ENCODE measurements at regions not wholly inside any gene's neighbourhood (a gene's known extent, or its start where the extent isn't known, plus 50 kb on each side); places are given as distances from the start of the nearest gene placed in this dataset.
"Not testable (repeated sequence)": the region's sequence is repeated elsewhere in the genome, so short reads cannot be mapped to it uniquely, and the experiment has no call there.

DNA sequence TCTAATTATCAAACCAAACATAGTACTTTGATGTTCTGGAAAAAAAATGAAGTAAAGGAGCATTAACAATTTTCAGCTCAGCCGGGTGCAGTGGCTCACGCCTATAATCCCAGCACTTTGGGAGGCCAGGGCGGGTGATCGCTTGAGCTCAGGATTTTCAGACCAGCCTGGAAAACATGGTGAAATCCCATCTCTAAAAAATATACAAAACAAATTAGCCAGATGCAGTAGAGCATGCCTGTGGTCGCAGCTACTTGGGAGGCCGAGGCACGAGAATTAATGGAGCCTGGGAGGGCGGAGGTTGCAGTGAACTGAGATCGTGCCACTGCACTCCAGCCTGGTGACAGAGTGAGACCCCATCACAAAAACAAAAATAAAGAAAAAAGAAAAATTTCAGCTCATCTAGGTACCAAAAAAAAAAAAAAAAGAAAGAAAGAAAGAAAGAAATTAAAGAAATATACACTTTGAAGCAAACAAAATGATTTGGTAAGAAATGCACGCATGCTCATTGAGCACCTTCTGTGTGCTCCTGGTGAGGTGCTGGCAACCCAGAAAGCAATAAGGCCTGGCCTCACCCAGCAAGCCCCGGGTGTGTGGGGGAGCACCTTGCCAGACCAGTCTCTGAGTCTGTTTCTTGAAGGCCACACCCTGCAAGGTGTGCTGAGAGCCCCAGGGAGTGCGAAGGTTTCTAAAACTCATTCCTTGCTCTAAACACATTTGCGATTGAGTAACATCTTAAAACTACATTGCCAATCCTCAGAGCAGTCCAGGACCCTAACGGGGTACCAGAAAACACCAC, 133.5 kb downstream of the TFCP2L1 start:
- no peak for DNase-seq

DNA sequence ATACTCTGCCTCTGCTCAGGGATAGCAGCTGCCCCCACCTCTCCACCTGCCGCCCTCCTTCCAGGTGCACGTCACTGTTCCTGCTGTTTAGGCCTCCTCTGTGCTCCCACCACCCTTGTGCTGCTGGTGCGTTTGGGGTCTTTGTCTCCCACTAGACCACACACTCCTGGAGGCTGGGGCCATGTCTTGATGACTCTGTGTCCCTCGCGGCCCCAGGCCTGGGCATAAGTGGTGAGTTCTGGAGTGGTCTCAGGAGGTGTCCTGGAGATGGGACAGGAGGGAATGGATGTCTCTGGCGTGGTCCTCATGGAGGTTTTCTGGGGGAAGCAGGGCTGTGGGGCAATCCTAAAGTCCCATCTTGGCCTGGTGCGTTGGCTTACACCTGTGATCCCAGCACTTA, 132.1 kb downstream of the TFCP2L1 start:
- no peak for DNase-seq

DNA sequence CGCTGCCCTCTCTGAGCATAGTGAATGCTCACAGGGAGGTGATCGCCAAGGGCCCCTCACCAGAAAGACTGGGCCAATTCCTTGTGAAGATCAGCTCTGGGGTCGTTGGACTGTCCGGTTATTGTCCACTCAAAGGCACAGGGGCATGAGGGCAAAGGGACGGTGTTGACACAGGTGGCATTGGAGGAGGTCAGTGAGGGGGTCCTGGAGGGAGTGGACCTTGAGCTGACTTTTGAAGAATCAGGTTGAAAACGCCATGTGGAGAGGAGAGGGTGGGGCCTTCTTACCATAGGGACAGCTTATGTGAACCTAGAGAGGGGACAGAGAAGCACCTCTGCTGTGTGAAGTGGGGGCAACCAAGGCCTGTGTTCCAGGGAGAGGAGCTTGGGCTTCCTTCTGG, 131.5 kb downstream of the TFCP2L1 start:
- DNase-seq, result no peak

DNA sequence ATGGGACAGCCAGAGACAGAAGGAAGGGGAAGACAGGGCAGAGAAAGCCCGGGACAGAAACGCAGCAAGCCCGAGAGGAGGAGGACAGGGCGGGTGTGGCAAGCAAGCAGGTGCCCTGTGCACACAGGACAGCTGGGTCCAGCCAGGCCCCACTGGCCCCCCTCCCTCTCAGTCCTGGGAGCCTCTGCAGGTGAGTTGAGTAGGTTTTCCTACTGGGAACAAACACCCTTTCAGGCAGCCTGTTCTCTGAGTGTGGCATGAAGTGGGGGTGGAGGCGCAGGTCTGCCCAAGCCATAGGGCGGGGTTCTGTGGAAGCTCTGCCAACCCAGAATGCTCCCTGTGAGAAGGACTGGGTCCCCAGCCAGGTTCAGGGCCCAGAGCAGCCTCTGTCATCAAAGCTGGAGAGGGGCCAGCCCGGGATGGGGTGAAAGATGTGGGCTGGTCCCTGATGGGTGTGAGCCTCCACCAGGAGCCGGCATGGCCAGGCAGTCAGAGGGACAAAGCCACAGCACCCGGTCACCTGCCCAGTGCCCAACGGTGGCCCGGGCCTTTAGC, 129.4 kb downstream of the TFCP2L1 start:
- DNase-seq, result no peak

DNA sequence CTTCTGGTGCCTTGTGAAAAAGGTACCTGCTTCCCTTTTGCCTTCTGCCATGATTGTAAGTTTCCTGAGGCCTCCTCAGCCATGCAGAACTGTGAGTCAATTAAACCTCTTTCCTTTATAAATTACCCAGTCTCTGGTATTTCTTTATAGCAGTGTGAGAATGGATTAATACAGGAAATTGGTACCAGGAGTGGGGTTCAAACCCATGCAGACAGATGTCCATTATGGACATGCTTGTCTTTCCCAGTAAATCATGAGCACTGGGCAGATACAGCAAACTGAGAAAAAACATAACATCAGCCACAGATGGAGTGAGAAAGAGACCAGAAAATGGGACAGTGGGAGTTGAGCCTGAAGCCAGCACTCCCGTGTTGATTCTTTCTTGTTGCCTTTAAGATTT, 127.5 kb downstream of the TFCP2L1 start:
- not testable (repeated sequence) for DNase-seq

DNA sequence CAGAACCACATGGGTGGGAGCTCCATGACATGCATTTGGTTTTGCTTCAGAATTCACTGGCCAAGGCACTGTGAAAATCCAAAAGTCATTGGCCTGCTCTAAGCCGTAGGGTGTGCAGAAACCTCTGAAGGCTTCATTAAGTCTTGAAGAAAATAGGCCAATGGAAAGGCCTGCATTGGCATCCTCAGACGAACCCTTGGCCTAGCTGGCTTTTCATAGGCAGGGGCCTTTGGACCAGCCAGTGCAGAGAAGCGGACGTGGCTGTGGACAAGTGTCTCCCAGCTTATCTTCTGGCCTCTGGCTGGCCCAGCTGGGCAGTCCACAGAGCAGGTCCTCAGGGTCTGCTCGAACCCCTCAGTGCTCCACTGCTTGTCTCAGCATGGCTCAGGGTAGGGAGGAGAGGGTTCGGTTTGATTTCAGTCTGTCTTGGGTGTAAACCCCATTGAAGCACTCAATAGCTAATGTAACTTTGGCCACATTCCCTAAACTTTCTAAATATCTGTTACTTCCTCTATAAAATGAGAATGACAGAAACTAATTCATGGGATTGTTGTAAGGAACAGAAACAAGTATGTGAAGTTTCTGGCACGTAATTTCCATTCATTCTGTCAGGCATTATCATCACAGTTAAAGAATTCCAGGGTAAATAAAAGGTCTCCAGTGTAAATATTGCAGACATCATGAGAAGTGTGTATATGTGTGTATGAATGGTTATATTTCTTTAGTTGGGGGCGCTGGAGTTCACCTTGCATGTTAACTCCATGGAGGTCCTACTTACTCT, 125.5 kb downstream of the TFCP2L1 start:
- DNase-seq, result no peak

DNA sequence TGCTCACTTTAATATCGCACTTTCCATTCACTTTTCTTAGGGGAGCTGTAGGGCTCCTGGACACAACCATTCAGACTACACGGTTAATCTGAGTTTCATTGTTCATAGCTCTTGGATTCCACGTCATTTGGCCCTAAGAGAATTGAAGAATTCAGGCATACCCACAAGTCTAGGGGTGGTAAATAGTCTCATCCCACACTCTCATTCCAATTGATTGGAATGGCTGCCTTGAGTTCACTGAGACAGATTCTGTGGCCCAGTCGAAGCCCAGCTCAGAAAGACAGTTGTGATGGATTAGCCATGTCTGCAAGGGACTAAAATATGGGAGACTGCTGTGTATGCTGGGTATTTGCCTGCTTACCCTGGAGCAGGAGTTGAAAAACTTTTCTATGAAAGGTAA, 124.6 kb downstream of the TFCP2L1 start:
- DNase-seq, result no peak

DNA sequence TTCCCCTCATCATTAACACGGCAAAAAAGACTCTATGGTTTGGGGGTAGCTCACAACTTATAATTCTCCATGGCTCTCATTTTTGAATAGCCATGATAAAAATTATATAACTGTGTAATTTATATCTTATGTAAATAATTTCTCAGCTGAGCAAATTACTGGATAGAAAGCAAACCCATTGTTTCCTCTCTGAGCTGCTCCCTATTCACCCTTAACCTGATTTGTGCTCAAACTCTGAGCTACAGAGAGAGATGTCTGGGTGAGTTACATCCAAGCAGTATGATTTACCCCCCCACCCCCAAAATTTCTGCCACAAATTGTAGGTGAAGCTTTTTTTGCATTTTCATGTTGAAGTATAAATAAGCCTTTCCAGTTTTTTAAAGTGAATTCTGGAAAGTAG, 123.7 kb downstream of the TFCP2L1 start:
- no peak for DNase-seq

DNA sequence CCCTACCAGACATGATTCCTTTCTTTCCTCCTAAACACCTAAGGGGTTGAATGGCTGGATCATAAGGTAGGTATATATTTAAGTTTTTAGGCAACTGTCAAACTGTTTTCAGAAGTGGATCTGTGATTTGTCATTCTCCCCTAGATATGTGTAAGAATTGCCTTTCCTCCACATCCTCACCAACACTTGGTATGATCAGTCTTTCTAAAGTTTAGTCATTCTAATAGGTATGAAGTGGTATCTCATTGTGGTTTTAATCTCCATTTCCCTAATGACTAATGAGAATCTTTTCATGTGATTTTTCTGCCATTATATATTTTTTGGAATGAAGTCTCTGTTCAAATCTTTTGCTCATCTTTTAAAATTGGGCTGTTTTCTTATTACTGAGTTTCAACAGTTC, 122.1 kb downstream of the TFCP2L1 start:
- no peak for DNase-seq

DNA sequence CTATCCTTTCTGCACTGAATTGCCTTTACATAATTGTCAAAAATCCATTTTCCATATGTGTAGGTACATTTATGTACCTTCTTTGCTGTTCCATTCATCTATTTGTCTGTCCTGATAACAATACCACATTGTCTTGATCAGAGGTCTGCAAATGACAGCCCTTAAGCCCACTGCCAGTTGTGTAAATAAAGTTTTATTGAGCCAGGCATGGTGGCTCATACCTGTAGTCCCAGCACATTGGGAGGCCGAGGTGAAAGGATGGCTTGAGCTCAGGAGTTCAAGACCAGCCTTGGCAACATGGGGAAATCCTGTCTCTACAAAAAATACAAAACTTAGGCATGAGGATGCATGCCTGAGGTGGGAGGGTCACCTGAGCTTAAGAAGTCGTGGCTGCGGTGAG, 121.0 kb downstream of the TFCP2L1 start:
- no peak for DNase-seq

DNA sequence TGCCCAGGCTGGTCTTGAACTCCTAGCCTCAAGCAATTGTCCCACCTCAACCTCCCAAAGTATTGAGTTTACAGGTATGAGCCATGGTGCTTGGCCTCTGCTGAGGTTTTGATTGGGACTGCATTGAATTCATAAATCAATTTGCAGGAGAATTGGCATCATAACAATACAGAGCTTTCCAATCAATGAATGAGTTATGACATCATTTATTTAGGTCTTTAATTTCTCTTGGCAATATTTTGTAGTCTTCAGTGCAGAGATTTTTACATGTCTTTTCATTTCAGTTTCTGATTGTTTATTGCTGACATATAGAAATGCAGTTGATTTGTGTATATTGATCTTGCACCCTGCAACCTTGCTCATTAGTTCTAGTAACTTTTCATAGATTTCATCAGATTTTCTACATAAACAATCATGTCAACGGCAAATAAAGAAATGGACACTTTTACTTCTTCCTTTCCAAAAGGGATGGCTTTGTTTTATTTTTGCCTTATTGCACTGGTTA, 119.9 kb downstream of the TFCP2L1 start:
- no peak for DNase-seq
